Stimulated activated CD4-positive, alpha-beta T cell treated with anti-CD3 and anti-CD28 coated beads, TNF-alpha, amount 100 ng/mL, for 24 hours (primary cell): ENCODE measurements at regions not wholly inside any gene's neighbourhood (a gene's known extent, or its start where the extent isn't known, plus 50 kb on each side); places are given as distances from the start of the nearest gene placed in this dataset.
A peak's percentile ranks its signal among the peaks of the same experiment; 100 is the strongest.
"Not testable (repeated sequence)": the region's sequence is repeated elsewhere in the genome, so short reads cannot be mapped to it uniquely, and the experiment has no call there.

Source experiments
- DNase-seq, 3 experiments: peaks; one replicate each; pipeline ENCODE4 v3.0.0-alpha.2; 2020; ENCODE audit warnings: low read depth in 3 of 3

GRCh38 chr4:105042451-105042850, 104.2 kb upstream of the TET2 start:
- no peak for DNase-seq

- no peak for DNase-seq
Measured at GRCh38 chr4:105050896-105051295, 95.8 kb upstream of the TET2 start.

DNA sequence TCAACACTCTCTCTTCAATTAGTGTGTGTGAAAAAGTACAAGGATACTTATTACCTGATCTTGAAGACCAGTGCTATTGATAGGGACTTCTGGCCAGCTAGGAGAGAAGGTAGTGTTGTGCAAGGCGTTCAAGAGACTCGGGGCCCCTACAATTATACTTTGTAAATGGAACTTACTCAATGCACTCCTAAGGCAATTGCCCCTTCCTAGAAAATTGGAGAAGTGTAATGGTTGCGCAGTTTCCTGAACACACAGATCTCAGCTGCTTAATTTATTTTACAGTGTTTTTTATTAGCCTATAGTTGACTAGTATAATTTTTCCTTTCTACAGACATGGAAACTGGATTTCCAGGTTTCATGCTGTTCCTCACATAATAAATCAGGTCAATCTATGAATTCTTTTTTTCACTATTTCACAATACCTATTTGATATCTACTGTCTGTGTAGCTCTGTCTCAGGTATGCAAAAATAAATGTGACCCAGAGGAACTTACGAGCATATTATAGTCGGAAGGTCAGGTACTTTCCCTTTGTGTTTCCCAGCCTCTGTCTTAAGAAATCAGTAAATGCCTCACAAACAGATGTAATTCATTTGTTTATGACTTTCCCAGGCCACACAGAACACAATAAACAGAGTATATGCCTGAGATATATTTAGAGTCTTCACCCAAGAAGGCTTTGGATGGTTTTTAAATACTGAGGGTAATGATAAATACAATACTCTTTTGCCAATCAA, 89.1 kb upstream of the TET2 start:
- DNase-seq, result no peak

DNA sequence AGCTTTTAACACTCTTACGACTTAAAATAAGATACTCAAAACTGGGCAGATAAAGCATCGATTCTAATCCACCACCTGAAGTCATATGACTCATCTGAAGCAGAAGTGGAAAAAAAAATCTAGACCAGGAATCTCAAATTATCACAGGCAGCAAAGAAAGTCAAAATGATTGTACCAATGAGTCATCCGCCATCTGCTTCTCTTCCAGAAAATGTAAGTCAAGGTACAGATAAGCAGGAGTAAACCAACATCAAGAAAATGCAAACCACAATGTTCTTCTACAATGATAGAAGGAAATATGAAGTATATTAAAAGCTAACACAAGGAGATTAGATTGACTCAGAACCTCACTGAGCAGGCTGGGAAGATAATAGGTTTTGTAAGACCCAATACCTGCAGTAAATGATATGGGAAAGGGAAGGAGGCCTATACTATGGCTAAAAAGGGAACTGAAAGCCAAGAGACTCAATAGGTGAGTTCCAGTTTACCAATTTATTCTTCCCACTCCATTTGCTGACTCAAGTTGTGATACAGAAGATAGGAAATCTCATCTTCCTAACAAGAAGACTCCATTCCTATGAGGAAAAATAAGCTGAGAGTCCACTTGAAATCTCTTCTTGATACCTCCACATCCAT, 88.4 kb upstream of the TET2 start:
- DNase-seq, result no peak

DNA sequence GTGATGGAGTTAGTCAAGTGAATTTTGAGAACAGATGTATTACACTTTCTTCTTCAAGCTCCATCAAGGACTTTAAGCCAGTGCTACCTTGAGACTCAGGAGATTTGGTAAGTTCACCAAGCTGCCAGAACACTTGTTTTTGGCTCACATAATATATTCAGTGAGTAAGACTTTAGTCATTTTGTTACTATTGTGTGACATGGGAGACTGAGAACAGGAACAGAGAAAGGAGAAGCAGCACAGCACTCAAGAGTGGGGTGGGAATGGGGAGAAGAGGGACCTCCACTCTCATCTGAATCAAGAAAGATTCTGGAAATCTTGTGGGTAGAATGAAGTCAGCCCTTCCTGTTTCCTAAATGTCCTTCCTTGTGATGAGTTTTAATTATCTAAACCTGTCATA, 87.3 kb upstream of the TET2 start:
- DNase-seq, result no peak

DNA sequence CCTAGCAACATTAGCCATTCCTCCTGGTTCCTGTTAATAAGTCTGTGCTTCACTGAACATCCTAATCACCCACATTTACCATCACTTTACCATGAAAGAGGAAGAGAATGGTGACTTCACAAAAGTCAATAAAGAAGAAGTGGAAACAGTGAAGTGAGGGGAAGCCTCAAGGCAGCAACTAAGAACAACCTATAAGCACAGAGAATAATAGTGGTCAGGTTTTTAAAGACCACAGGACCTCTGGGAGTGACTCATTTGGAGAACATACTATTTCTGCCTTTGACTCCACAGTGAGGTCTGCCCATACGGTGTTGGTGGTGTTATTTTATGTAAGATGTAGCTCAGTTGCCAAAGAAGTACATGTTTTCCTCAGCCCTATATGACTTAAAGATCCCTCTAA, 86.0 kb upstream of the TET2 start:
- no peak for DNase-seq

- peak in 1 of 3 experiments; percentile 19 for DNase-seq
Measured at GRCh38 chr4:105061136-105061696, 85.5 kb upstream of the TET2 start.

DNA sequence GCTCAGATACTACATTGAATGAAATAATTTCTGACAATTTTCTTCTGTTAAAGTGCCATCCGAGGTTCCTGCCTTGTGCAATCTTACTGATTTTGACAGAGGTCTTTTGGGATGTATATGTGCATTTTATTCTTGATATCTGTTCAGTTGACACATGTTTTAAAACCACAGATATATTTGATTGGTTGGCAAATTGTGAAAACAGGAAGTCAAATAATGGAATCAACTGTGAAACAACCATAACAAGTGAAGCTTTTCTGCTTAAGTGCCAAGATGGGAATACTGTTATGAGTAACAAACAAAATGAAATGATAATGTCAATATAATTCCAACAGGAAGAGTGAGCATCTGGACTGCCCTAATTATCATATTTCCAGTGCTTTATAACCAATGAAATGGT, 84.9 kb upstream of the TET2 start:
- no peak for DNase-seq

DNA sequence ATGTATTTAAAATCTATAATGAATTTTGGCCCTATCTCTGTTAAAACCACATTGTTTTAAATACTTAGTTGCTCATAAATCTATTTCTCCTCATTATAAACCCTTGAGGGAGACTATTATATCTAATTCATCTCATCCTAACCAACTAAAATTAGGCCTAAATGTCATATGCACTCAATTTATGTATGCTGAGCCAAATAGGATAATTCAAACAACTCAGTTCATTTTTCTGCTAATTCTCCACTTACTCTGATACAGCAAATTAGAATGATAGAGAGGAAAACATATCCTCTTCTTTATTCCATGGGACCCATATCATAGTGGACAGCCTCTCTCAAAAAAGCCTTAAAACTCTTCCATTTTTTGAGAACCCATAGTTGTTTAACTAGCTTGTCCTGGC, 80.3 kb upstream of the TET2 start:
- no peak for DNase-seq

DNA sequence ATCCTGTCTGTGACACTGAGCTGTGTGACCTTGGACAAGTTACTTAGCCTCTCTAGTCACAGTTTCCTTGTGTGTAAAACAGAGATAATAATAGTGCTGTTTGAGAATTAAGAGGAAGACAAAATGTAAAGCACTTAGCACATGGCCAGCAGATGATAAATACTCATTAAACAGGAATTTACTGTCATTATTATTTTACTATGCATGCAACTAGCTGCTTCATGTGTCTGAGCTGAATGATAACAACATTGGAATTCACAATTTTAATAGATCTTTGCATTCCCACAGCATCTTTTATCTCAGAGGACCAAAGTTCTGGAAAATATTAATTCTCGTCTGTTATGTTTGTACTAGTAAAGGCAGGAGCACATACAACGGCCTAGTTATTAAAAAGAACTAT, 79.2 kb upstream of the TET2 start:
- no peak for DNase-seq

DNA sequence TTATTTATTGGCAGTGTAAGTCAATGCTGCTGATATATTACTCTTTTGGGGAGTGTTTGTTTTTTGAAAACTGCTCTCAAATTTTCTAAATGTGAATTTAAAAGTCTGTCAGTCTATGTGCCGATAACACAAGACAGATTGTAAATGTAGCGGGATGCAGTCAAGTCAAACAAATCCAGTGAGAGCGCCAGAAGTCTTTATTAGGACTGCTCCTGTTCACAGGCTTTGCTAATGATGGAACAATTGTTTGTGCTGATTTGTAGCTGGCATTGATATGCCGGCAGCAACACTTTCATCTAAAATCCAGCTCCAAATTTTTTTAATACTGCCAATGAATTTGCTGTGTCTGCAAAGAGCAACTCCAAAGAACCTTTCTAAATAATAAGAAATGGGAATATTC, 78.7 kb upstream of the TET2 start:
- DNase-seq, result no peak

- DNase-seq, result no peak
Measured at GRCh38 chr4:105068516-105068915, 78.2 kb upstream of the TET2 start.

DNA sequence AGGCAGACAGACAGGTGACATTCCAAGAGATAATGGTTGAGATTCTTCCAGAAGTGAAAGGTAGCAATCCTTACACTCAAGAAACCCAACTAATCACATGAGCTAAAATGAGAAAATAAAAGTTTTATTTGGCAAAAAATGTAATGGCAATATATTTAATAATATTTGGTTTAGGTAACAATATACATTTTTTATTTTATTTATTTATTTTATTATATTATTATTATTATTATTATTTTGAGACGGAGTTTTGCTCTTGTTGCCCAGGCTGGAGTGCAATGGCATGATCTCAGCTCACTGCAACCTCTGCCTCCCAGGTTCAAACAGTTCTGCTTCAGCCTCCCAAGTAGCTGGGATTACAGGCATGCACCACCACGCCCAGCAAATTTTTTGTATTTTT, 74.6 kb upstream of the TET2 start:
- DNase-seq, result not testable (repeated sequence)

DNA sequence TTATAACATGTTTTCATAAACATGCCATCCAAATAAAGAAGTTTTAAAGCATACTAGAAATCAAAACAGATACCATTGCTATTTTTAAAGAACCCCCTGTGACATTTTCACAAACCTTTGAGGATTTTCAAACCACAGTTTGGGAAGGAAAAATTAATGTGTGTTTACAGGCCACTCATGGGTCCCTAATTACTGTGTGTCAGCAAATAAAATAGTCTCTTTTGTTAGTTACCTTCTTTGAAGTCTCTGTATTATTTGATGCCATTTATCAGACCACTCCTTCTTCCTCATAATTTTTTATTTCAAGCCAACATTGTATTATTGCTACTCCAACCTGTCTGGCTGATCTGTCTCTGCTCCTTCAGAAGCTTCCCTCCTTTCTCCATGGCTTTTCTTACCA, 72.6 kb upstream of the TET2 start:
- no peak for DNase-seq

GRCh38 chr4:105075045-105075444, 71.6 kb upstream of the TET2 start:
- DNase-seq, result no peak

DNA sequence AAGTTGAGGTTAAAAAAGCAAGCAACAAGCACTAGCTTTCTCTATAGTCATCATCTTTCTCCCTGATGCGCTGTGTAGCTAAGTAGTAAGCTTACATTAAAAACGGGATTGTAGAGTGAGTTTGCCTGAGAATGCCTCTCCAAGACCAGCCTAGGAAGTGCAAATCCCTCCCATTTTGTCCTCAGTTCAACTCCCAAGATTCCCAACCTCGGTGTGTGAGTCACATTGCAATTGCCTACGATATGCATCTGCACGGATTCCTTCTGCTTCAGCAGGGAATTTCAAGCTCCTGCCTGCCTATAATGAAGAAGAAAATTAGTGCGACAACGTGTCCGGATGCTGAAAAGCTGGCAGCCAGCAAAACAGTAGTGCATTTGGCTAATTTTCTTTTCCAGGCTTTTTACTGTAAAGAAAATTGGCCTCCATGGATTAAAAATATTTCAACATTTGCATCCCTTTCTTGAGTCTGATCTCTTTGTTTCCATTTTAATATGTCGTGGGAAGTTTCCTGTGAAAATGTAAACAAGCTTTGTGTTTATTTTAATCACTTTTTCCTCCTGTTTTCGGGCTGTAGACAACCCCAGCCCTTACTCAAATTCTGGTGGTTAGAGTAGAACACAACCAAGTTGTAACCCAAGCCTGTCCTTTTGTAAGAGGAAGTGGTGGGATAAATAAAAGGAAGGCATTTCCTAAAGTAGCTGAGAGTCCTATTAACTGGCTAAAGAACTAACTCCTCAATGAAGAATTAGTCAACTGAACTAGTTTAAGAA, 58.4 kb upstream of the TET2 start:
- no peak for DNase-seq

DNA sequence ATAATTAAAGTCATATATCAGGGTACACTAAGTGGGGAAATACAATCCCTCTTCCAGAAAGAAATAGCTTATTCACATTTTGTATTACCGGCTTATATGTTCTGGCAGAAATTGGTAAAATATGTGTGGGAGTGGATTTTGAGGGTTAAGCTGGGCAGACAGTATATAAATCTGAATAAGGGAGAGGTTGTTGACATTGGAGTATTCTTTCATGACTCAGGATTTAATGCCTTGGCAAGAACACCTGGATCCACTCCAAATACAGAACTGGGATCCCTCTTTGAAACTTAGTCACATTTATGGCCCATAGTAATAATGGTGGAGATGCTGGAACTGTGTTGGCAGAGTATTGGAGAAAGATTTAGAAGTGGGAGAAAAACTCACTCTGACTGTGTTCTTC, 54.3 kb upstream of the TET2 start:
- DNase-seq, result no peak

DNA sequence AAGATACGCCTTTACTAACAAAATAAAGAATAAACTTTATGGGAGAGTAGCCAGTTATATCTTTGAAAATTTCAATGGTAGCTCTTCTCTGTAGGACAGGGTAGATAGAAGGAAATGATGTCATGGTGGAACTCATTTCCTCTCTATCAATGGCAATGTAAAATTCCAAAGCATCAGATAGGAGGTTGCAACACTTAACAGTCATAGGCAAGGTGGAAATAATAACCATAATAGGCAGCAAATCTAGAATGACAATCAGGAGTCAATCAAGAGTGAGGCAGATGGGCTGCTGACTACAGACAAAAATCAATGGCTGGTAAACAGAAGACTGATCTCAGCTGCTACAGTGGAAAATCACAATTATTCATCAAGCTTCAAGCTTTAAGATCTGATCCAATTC, 53.9 kb upstream of the TET2 start:
- no peak for DNase-seq

GRCh38 chr4:105093975-105094374, 52.7 kb upstream of the TET2 start:
- DNase-seq, result no peak
